ENCODE measurements at regions not wholly inside any gene's neighbourhood (a gene's known extent, or its start where the extent isn't known, plus 50 kb on each side); places are given as distances from the start of the nearest gene placed in this dataset.

- TF ChIP-seq EZH2 (IDR thresholded peaks at IDR 0.05) (no peak), CTCF (IDR thresholded peaks at IDR 0.05) (no peak), EZH2phosphoT487 (IDR thresholded peaks at IDR 0.05) (no peak)
Observed at GRCh38 chr6:94645191-94645590, 932.1 kb upstream of the MANEA start.

Measured in neural progenitor cell (in vitro differentiated cells).